GM12875 (cell line): ENCODE measurements at regions not wholly inside any gene's neighbourhood (a gene's known extent, or its start where the extent isn't known, plus 50 kb on each side); places are given as distances from the start of the nearest gene placed in this dataset.

ENCODE experiments used
- H3K4me3 ChIP-seq: one replicate; pipeline ENCODE4 v1.5.1; 2011; ENCODE audit warnings: low read depth, low read length, control low read depth
- CTCF ChIP-seq: IDR thresholded peaks from 2 replicates; pipeline ENCODE4 v1.5.1; 2011; ENCODE audit warnings: low read depth, mild to moderate bottlenecking, control low read depth, inconsistent platforms, low read length, moderate library complexity, borderline replicate concordance; ENCODE audit not compliant: insufficient read depth

- TF ChIP-seq CTCF = no peak
- H3K4me3 ChIP-seq = no peak overlapping the region
Measured at GRCh38 chr1:78291872-78292271, 198.9 kb upstream of the PTGFR start.

GRCh38 chr1:78292361-78292760 lies 198.4 kb upstream of the PTGFR start:
- no peak overlapping the region for H3K4me3 ChIP-seq
- TF ChIP-seq CTCF = no peak

GRCh38 chr1:78297836-78298235 lies 192.9 kb upstream of the PTGFR start:
- no peak overlapping the region for H3K4me3 ChIP-seq
- no peak for TF ChIP-seq CTCF

- TF ChIP-seq CTCF = no peak
- no peak overlapping the region for H3K4me3 ChIP-seq
Measured at GRCh38 chr1:78298349-78298748, 192.4 kb upstream of the PTGFR start.

- H3K4me3 ChIP-seq = no peak overlapping the region
- TF ChIP-seq CTCF = no peak
Measured at GRCh38 chr1:78301141-78301540, 189.6 kb upstream of the PTGFR start.

- no peak overlapping the region for H3K4me3 ChIP-seq
- no peak for TF ChIP-seq CTCF
Measured at GRCh38 chr1:78303620-78304019, 187.2 kb upstream of the PTGFR start.

GRCh38 chr1:78304341-78304740 lies 186.4 kb upstream of the PTGFR start:
- no peak overlapping the region for H3K4me3 ChIP-seq
- TF ChIP-seq CTCF = no peak
